T47D (cell line): ENCODE measurements at regions not wholly inside any gene's neighbourhood (a gene's known extent, or its start where the extent isn't known, plus 50 kb on each side); places are given as distances from the start of the nearest gene placed in this dataset.
A peak's percentile ranks its signal among the peaks of the same experiment; 100 is the strongest.

Source experiments
- DNase-seq, 2 experiments: peaks; one replicate each; pipeline versions ENCODE4 v3.0.0 to v3.0.0-alpha.2; 2011 to 2012; ENCODE audit warnings: low read depth in 1 of 2, low spot score in 1 of 2
- JUND ChIP-seq: IDR thresholded peaks from 2 replicates; pipeline ENCODE4 v1.6.1; 2012; ENCODE audit warnings: low read depth
- in situ Hi-C: cut with HindIII; loops from 2 replicates; pipeline ENCODE4 v1.10.0; 2016; ENCODE audit warnings: low sequenced_read_pairs, low pct_unique_long_range_greater_than_20kb

GRCh38 chr14:29111554-29111953, 345.0 kb downstream of the FOXG1 start:
- in situ Hi-C loops, result no loop called here
- TF ChIP-seq JUND, result peak; percentile 68
- DNase-seq, result peak in 1 of 2 experiments; percentile 92

- DNase-seq, result peak in 1 of 2 experiments; percentile 81
- peak; percentile 78; the same call in 1 of the 2 replicates for TF ChIP-seq JUND
- in situ Hi-C loops, result no loop called here
Measured at GRCh38 chr14:29123017-29123416, 356.4 kb downstream of the FOXG1 start.

- no peak for DNase-seq
- no peak for TF ChIP-seq JUND
- in situ Hi-C loops, result no loop called here
Measured at GRCh38 chr14:29126361-29126760, 359.8 kb downstream of the FOXG1 start.

- no peak for TF ChIP-seq JUND
- in situ Hi-C loops, result no loop called here
- DNase-seq, result no peak
Measured at GRCh38 chr14:29126865-29127264, 360.3 kb downstream of the FOXG1 start.

GRCh38 chr14:29140016-29140415, 373.4 kb downstream of the FOXG1 start:
- no peak for TF ChIP-seq JUND
- DNase-seq, result no peak
- in situ Hi-C loops, result no loop called here

- no peak for TF ChIP-seq JUND
- in situ Hi-C loops, result no loop called here
- no peak for DNase-seq
Measured at GRCh38 chr14:29144621-29145020, 378.0 kb downstream of the FOXG1 start.

GRCh38 chr14:29148221-29148620, 381.6 kb downstream of the FOXG1 start:
- in situ Hi-C loops, result no loop called here
- no peak for DNase-seq
- TF ChIP-seq JUND, result no peak

GRCh38 chr14:29149798-29150197, 383.2 kb downstream of the FOXG1 start:
- in situ Hi-C loops, result no loop called here
- no peak for DNase-seq
- TF ChIP-seq JUND, result no peak

- TF ChIP-seq JUND, result no peak
- no peak for DNase-seq
- in situ Hi-C loops, result no loop called here
Measured at GRCh38 chr14:29150659-29151058, 384.1 kb downstream of the FOXG1 start.

- in situ Hi-C loops, result no loop called here
- no peak for TF ChIP-seq JUND
- DNase-seq, result no peak
Measured at GRCh38 chr14:29156096-29156495, 389.5 kb downstream of the FOXG1 start.

- in situ Hi-C loops, result no loop called here
Measured at GRCh38 chr14:29161593-29161992, 395.0 kb downstream of the FOXG1 start.

GRCh38 chr14:29163109-29163508, 396.5 kb downstream of the FOXG1 start:
- TF ChIP-seq JUND, result no peak
- no peak for DNase-seq
- in situ Hi-C loops, result no loop called here

More at GRCh38 chr14:29161593-29161992, 395.0 kb downstream of the FOXG1 start:
- TF ChIP-seq JUND, result no peak
- no peak for DNase-seq

- TF ChIP-seq JUND, result no peak
- no peak for DNase-seq
- in situ Hi-C loops, result no loop called here
Measured at GRCh38 chr14:29165431-29165830, 398.8 kb downstream of the FOXG1 start.

GRCh38 chr14:29166507-29166906, 399.9 kb downstream of the FOXG1 start:
- no peak for DNase-seq
- TF ChIP-seq JUND, result no peak
- in situ Hi-C loops, result no loop called here
